ENCODE measurements at regions not wholly inside any gene's neighbourhood (a gene's known extent, or its start where the extent isn't known, plus 50 kb on each side); places are given as distances from the start of the nearest gene placed in this dataset.

DNA sequence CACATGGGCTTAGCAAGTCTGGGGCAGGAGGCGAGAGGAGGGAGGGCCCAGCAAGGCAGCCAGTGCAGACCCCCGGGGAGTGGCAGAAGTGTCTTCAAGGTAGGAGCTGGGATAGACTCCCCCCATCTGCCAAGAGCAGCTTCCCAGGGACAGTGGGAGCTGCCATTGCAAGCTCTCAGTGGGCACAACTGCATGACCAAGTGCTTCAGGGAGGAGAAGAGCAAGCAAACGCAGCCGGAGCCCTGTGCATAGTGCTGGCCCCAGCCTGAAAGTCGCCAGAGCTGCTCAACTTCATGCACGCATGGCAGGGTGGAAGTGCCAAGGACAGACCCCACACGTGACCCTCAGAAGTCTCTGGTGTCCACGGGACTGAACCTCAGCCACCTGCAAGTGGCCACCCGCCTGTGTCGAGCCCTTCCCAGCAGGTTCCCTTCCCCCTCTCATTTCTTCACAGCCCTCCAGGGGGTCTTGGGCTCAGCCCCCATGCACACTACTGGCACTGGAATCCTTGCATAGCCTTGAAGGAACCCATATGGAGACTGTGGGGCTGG, 89.4 kb downstream of the PLXNA1 start:
- TF ChIP-seq CTCF (conservative IDR thresholded peaks at IDR 0.05; ENCODE audit: low read depth, low read length) (no peak), EZH2 (IDR thresholded peaks at IDR 0.05; ENCODE audit: borderline replicate concordance, low read depth, low read length, poor library complexity, severe bottlenecking) (no peak)
